Heart left ventricle (tissue), 13 donors: ENCODE measurements at regions not wholly inside any gene's neighbourhood (a gene's known extent, or its start where the extent isn't known, plus 50 kb on each side); places are given as distances from the start of the nearest gene placed in this dataset.

ENCODE experiments used
- POLR2A ChIP-seq, 2 donors: fragments of 450-650 bp; IDR thresholded peaks; one replicate each; pipeline ENCODE4 v1.6.1; 2017; ENCODE audit warnings: antibody characterized with exemption in 2 of 2, mild to moderate bottlenecking in 2 of 2, moderate library complexity in 2 of 2
- TF ChIP-seq, protein P1 (sequence below), 12 donors: fragments of 200-600 bp; sonication (generic) in 4 of 12; IDR thresholded peaks; one replicate each; pipeline versions ENCODE4 v1.5.0 to v1.8.0; 2018 to 2022; ENCODE audit warnings: antibody characterized with exemption in 12 of 12, mild to moderate bottlenecking in 5 of 12
- donor health status: ischemic (EF 13 %, LVEDD 7.1; RV severe dilation, severe dysfunction).
- donor health status: DM: no; HTN: yes; CAD: no.
- donor health status: DM: no; HTN: no; CAD: no.
- donor health status: ischemic (EF 25% LVEDD 6.9; RV normal size, moderate dysfunction).
- donor health status: ischemic (EF 25% LVEDD 5.7; RV mildly dilated, moderate dysfunction).
- donor health status: ischemic (EF 35%, LVEDD 5.7; RV mildly dilated, moderate dysfunction).
- donor health status: nonischemic (EF 11% LVEDD 7.7; RV severe dilation, severe dysfunction).
- donor health status: DM: yes; HTN: yes; CAD: no.
- donor health status: PGD.
- donor health status: ischemic (EF 29% LVEDD 5.4; RV normal size, mild dysfunction).
- donor health status: nonischemic (EF 23%, LVEDD 6.1; RV moderate dilation, normal function).

DNA sequence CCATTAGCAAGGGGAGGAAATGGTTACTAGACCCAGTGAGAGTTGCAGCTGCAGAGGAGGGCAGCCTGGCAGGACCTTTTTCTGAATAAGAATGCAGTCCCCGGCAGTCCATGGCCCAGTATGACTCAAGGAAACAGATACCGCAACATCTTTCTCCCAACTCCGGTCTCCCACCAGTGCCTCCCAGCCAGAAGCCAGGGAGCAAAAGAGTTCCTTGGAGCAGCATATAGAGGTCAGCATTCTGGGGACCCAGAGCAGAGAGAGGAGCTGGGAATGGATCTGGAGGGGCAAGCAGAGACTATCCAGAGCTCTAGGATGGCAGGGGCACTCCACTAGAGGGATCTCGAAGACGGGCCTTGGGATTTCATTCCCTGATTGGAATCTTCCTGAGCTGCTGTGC lies 339.2 kb upstream of the AADAT start:
- TF ChIP-seq POLR2A (IDR thresholded peaks at IDR 0.05) = no peak
- TF ChIP-seq, protein P1, sequence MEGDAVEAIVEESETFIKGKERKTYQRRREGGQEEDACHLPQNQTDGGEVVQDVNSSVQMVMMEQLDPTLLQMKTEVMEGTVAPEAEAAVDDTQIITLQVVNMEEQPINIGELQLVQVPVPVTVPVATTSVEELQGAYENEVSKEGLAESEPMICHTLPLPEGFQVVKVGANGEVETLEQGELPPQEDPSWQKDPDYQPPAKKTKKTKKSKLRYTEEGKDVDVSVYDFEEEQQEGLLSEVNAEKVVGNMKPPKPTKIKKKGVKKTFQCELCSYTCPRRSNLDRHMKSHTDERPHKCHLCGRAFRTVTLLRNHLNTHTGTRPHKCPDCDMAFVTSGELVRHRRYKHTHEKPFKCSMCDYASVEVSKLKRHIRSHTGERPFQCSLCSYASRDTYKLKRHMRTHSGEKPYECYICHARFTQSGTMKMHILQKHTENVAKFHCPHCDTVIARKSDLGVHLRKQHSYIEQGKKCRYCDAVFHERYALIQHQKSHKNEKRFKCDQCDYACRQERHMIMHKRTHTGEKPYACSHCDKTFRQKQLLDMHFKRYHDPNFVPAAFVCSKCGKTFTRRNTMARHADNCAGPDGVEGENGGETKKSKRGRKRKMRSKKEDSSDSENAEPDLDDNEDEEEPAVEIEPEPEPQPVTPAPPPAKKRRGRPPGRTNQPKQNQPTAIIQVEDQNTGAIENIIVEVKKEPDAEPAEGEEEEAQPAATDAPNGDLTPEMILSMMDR (IDR thresholded peaks at IDR 0.05) = no peak
